IMR-90 (cell line): ENCODE measurements at regions not wholly inside any gene's neighbourhood (a gene's known extent, or its start where the extent isn't known, plus 50 kb on each side); places are given as distances from the start of the nearest gene placed in this dataset.

ENCODE experiments used
- CEBPB ChIP-seq: IDR thresholded peaks from 2 replicates; pipeline ENCODE4 v1.6.1; 2012; ENCODE audit warnings: low read depth, low read length, improper control_type of control experiment
- CTCF ChIP-seq: conservative IDR thresholded peaks from 2 replicates; pipeline ENCODE4 v1.5.1; 2012; ENCODE audit warnings: mild to moderate bottlenecking, low read depth, low read length, improper control_type of control experiment
- ELK1 ChIP-seq: fragments of 150-350 bp; IDR thresholded peaks from 2 replicates; pipeline ENCODE4 v1.6.1; 2016; ENCODE audit warnings: low read depth, mild to moderate bottlenecking, low read length, moderate library complexity, borderline replicate concordance
- FOS ChIP-seq: fragments of 150-350 bp; IDR thresholded peaks from 2 replicates; pipeline ENCODE4 v1.6.1; 2016; ENCODE audit warnings: low read depth, low read length
- MAFK ChIP-seq: IDR thresholded peaks from 2 replicates; pipeline ENCODE4 v1.6.1; 2012; ENCODE audit warnings: low read depth, low read length, improper control_type of control experiment
- MAZ ChIP-seq: IDR thresholded peaks from 2 replicates; pipeline ENCODE4 v1.6.1; 2012; ENCODE audit warnings: low read depth, mild to moderate bottlenecking, low read length, improper control_type of control experiment, moderate library complexity, borderline replicate concordance
- MXI1 ChIP-seq: IDR thresholded peaks from 2 replicates; pipeline ENCODE4 v1.6.1; 2012; ENCODE audit warnings: low read depth, mild to moderate bottlenecking, low read length, moderate library complexity, borderline replicate concordance
- POLR2A ChIP-seq: IDR thresholded peaks from 2 replicates; pipeline ENCODE4 v1.6.1; 2012; ENCODE audit warnings: mild to moderate bottlenecking, low read depth, low read length
- RFX5 ChIP-seq: IDR thresholded peaks from 2 replicates; pipeline ENCODE4 v1.8.0; 2012; ENCODE audit warnings: low read depth, mild to moderate bottlenecking, low read length, moderate library complexity
- SMC3 ChIP-seq: fragments of 150-350 bp; IDR thresholded peaks from 2 replicates; pipeline ENCODE4 v1.6.1; 2016; ENCODE audit warnings: low read depth, mild to moderate bottlenecking, antibody characterized with exemption, low read length, moderate library complexity
- USF2 ChIP-seq: fragments of 150-350 bp; IDR thresholded peaks from 2 replicates; pipeline ENCODE4 v1.6.1; 2017; ENCODE audit warnings: mild to moderate bottlenecking, antibody characterized with exemption, low read length, low read depth

GRCh38 chr1:87799451-87799850, 470.8 kb downstream of the LMO4 start:
- no peak for TF ChIP-seq CTCF
- no peak for TF ChIP-seq FOS
- no peak for TF ChIP-seq SMC3
- TF ChIP-seq MXI1: no peak
- no peak for TF ChIP-seq POLR2A
- no peak for TF ChIP-seq USF2
- no peak for TF ChIP-seq MAFK
- TF ChIP-seq RFX5: no peak
- TF ChIP-seq CEBPB: no peak
- no peak for TF ChIP-seq ELK1
- TF ChIP-seq MAZ: no peak
